Retinal pigment epithelial cell (primary cell): ENCODE measurements at regions not wholly inside any gene's neighbourhood (a gene's known extent, or its start where the extent isn't known, plus 50 kb on each side); places are given as distances from the start of the nearest gene placed in this dataset.

Experiments
- DNase-seq: peaks from one replicate; pipeline ENCODE4 v3.0.0-alpha.2; 2010; ENCODE audit warnings: low read depth
- H3K4me3 ChIP-seq: 2 replicates; pipeline ENCODE4 v1.5.1; 2011; ENCODE audit warnings: mild to moderate bottlenecking, low read length, control low read depth, moderate library complexity
- CTCF ChIP-seq: conservative IDR thresholded peaks from 2 replicates; pipeline ENCODE4 v1.5.1; 2011; ENCODE audit warnings: low read depth, low read length, control low read depth, inconsistent platforms

DNA sequence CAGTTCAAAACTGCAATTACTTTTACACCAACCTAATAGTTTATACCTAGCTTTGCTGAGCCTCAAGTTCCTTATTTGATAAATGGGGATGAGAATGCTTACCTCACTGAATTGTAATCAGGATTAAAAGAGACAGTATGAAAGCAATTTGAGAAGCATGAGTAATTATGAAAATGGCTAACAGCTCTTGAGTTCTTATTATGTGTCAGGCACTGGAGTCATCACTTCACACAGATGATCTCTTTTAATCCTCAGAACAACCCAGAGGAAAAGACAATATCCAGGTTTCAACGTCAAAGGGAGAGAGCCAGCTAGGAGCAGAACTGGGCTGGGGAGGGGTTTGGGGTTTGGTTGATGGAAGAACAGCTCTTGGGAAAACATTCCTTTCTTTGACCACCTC is 221.0 kb upstream of the NWD2 start:
- no peak overlapping the region for H3K4me3 ChIP-seq

DNA sequence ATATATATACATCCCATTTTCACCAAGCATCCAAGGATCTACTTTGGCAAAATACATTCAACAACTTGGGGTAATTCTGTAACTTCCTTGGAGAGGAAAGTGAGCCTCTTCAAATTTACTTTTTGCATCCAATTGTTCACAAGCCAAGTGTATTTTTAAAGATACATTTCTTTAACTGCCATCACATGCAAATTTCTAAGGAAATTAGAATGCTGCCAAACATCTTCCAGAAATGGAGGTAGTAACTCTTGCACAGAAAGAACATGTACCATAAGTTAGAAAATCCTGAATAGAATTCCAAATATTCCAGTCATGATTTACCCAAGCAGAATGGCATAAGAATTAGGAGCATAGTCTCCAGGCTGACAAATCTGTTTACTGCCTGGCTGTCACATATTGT is 220.5 kb upstream of the NWD2 start:
- no peak for TF ChIP-seq CTCF
- no peak for DNase-seq
- no peak overlapping the region for H3K4me3 ChIP-seq

More for the DNA sequence above, 221.0 kb upstream of the NWD2 start:
- DNase-seq: no peak
- TF ChIP-seq CTCF: no peak

DNA sequence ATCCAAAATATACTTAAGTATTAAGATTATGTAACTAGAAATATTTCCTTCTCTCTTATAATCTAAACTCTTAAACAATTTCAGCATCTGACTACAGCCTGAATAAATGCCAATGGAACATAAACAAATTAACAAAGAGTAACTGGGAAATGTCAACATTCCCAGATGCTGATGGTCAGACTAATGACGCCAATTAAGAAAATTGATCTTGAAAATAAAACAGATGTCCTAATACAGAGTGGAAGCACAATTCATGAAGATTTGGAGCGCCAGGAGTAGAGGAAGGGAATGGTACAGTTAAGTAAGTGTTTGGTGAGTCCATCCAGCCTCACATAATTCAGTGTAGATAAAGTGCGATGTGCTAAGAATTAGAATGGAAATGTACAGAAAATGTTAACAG is 203.7 kb upstream of the NWD2 start:
- DNase-seq: no peak
- no peak overlapping the region for H3K4me3 ChIP-seq
- TF ChIP-seq CTCF: no peak

DNA sequence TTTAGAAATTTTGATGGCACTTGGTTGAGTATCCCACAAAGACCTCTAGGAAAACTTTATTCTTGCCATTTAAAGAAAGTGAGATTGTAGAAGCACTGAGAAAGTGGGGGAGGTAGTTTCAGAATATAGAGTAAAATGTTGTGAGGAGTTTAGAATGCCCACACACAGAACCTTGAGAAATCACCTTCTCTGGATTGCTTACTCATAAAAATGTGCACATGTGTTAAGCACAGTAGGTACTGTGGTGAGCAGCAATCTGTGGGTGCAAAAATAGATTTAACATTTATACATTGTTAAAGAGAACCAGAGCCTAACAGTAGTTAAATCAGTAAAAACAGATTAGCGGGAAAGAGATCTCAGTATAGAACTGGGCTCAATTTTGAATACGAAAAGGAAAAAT is 201.2 kb upstream of the NWD2 start:
- TF ChIP-seq CTCF: no peak
- H3K4me3 ChIP-seq: no peak overlapping the region
- DNase-seq: no peak

GRCh38 chr4:37051111-37051510 is 193.4 kb upstream of the NWD2 start:
- no peak for DNase-seq
- TF ChIP-seq CTCF: no peak
- no peak overlapping the region for H3K4me3 ChIP-seq

GRCh38 chr4:37051866-37052265 is 192.7 kb upstream of the NWD2 start:
- no peak for DNase-seq
- TF ChIP-seq CTCF: no peak
- H3K4me3 ChIP-seq: no peak overlapping the region

- TF ChIP-seq CTCF: no peak
- no peak for DNase-seq
- H3K4me3 ChIP-seq: no peak overlapping the region
Measured at GRCh38 chr4:37054531-37055077, 189.9 kb upstream of the NWD2 start.
